ENCODE measurements at regions not wholly inside any gene's neighbourhood (a gene's known extent, or its start where the extent isn't known, plus 50 kb on each side); places are given as distances from the start of the nearest gene placed in this dataset.

GRCh38 chr18:25608091-25608490 is 256.1 kb upstream of the ZNF521 start:
- Histone ChIP-seq H3K27ac (ENCODE audit: low read depth, low read length) (no peak overlapping the region), H3K27me3 (ENCODE audit: control insufficient read depth, insufficient read depth, low read length) (no peaks in the 10 kb centered on the region), H3K9me3 (ENCODE audit: control insufficient read depth, insufficient read depth, low read length) (no peaks in the 10 kb centered on the region; the same call in 1 of the 2 replicates), H3K4me3 (ENCODE audit: low read depth, low read length) (no peak overlapping the region)
- ChIA-PET CTCF (no interaction called here), POLR2A (no interaction called here)
- DNase-seq (ENCODE audit: low read depth, low spot score) = no peak
- TF ChIP-seq, protein P1, sequence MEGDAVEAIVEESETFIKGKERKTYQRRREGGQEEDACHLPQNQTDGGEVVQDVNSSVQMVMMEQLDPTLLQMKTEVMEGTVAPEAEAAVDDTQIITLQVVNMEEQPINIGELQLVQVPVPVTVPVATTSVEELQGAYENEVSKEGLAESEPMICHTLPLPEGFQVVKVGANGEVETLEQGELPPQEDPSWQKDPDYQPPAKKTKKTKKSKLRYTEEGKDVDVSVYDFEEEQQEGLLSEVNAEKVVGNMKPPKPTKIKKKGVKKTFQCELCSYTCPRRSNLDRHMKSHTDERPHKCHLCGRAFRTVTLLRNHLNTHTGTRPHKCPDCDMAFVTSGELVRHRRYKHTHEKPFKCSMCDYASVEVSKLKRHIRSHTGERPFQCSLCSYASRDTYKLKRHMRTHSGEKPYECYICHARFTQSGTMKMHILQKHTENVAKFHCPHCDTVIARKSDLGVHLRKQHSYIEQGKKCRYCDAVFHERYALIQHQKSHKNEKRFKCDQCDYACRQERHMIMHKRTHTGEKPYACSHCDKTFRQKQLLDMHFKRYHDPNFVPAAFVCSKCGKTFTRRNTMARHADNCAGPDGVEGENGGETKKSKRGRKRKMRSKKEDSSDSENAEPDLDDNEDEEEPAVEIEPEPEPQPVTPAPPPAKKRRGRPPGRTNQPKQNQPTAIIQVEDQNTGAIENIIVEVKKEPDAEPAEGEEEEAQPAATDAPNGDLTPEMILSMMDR (IDR thresholded peaks at IDR 0.05; ENCODE audit: low read depth, low read length) = no peak

DNA sequence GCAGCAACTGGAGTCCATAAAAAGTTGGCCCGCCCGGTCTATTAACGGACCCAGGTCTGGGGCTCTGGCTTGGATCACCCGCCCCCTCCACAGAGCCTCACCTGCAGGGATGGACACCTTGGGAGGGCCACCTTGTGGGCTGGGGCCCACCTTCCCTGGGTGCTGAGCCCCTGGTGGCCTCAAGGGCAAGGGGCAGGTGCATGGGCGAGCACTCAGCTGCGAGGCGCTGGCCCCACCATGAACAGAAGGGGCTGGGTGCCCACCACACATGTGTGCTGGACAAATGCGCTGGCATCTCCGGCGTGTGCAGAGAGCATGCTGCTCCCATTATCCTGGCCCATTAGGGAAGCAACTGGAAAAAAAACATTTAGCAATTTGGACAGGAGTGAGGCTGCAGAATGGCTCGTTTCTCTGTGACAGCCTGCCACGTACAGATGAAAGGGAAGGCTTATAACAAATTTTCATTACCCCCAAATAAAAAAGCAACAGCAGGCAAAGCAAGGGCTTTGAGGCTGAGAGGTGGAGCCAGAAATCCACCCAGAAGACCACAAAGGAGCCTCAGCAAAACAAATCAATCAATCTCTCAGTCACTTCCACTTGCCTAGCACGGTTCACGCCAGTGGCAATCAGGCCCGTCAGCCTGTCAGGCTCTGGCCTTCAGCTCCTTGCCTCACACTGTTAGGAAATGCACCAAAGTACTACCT is 253.1 kb upstream of the ZNF521 start:
- CTCF ChIA-PET = no interaction called here
- no peaks in the 10 kb centered on the region; the same call in 1 of the 2 replicates for H3K9me3 ChIP-seq (ENCODE audit: control insufficient read depth, insufficient read depth, low read length)
- no peak overlapping the region for H3K27ac ChIP-seq (ENCODE audit: low read depth, low read length)
- TF ChIP-seq, protein P1 (IDR thresholded peaks at IDR 0.05; ENCODE audit: low read depth, low read length) = no peak
- POLR2A ChIA-PET = no interaction called here
- no peak overlapping the region for H3K4me3 ChIP-seq (ENCODE audit: low read depth, low read length)
- DNase-seq (ENCODE audit: low read depth, low spot score) = no peak
- no peaks in the 10 kb centered on the region for H3K27me3 ChIP-seq (ENCODE audit: control insufficient read depth, insufficient read depth, low read length)

DNA sequence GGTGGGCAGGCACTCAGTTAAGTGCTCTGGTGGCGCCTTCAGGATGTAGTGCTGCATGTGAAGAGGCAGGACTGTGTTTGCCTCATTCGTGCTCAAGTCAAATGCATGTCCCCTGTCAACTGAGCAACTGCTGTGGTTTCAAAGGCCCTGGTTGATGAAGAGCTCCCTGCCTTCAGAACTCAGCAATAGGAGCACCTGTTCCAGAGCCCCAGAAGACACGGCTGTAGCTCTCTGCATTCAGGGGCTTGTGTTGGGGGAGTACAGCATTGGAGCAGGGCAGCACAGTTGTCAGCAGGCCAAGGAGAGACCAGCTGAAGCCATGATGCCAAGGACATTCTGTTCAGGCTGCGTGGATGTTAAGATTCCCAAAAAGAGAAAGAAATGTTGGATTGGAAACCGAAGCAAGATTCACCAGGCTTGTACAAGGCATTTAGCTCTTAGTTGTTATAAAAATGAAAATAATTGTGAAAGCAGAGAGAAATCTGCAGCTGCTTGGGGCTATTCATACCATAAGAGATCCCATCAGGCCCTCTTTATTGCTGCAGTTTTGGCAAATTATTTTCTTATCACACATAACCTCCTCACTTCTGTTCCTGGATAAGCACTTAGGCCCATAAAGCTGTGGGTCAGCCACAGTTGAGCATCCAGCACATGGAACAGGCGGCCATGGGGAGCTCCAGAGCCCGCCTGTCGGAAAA is 252.4 kb upstream of the ZNF521 start:
- TF ChIP-seq, protein P1 (IDR thresholded peaks at IDR 0.05; ENCODE audit: low read depth, low read length) = no peak
- H3K9me3 ChIP-seq (ENCODE audit: control insufficient read depth, insufficient read depth, low read length) = no peaks in the 10 kb centered on the region; the same call in 1 of the 2 replicates
- no peak for DNase-seq (ENCODE audit: low read depth, low spot score)
- CTCF ChIA-PET = no interaction called here
- POLR2A ChIA-PET = no interaction called here
- H3K27me3 ChIP-seq (ENCODE audit: control insufficient read depth, insufficient read depth, low read length) = no peaks in the 10 kb centered on the region
- no peak overlapping the region for H3K4me3 ChIP-seq (ENCODE audit: low read depth, low read length)
- H3K27ac ChIP-seq (ENCODE audit: low read depth, low read length) = no peak overlapping the region

DNA sequence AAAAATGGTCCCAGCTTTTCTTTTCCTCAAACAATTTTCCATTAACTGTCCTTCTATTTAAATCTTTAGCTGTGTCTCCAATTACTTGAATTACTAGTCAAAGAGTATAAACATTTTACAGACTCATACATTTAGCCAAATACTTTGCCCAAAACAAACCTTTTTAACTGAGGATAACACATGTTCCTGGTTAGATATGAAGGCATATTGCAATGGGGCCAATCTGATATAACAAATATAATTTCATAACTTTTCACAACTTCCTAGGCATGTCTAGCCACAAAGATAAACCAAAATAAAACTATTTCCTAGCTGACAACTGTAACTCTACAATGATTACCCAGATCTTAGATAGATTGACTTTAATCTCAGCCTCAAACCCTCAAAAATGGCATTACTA is 247.5 kb upstream of the ZNF521 start:
- CTCF ChIA-PET = no interaction called here
- no peak overlapping the region for H3K27ac ChIP-seq (ENCODE audit: low read depth, low read length)
- POLR2A ChIA-PET = no interaction called here
- H3K9me3 ChIP-seq (ENCODE audit: control insufficient read depth, insufficient read depth, low read length) = no peaks in the 10 kb centered on the region
- no peaks in the 10 kb centered on the region for H3K27me3 ChIP-seq (ENCODE audit: control insufficient read depth, insufficient read depth, low read length)
- TF ChIP-seq, protein P1 (IDR thresholded peaks at IDR 0.05; ENCODE audit: low read depth, low read length) = no peak
- H3K4me3 ChIP-seq (ENCODE audit: low read depth, low read length) = no peak overlapping the region
- no peak for DNase-seq (ENCODE audit: low read depth, low spot score)

- TF ChIP-seq, protein P1 (IDR thresholded peaks at IDR 0.05; ENCODE audit: low read depth, low read length) = no peak
- DNase-seq (ENCODE audit: low read depth, low spot score) = no peak
- H3K9me3 ChIP-seq (ENCODE audit: control insufficient read depth, insufficient read depth, low read length) = no peaks in the 10 kb centered on the region
- no peaks in the 10 kb centered on the region for H3K27me3 ChIP-seq (ENCODE audit: control insufficient read depth, insufficient read depth, low read length)
- H3K4me3 ChIP-seq (ENCODE audit: low read depth, low read length) = no peak overlapping the region
- ChIA-PET CTCF (no interaction called here), POLR2A (no interaction called here)
- H3K27ac ChIP-seq (ENCODE audit: low read depth, low read length) = no peak overlapping the region
These were observed 245.5 kb upstream of the ZNF521 start for GRCh38 chr18:25597476-25597875.

Data from AG04450 (cell line).